ENCODE measurements at regions not wholly inside any gene's neighbourhood (a gene's known extent, or its start where the extent isn't known, plus 50 kb on each side); places are given as distances from the start of the nearest gene placed in this dataset.
"Not testable (repeated sequence)": the region's sequence is repeated elsewhere in the genome, so short reads cannot be mapped to it uniquely, and the experiment has no call there.

DNA sequence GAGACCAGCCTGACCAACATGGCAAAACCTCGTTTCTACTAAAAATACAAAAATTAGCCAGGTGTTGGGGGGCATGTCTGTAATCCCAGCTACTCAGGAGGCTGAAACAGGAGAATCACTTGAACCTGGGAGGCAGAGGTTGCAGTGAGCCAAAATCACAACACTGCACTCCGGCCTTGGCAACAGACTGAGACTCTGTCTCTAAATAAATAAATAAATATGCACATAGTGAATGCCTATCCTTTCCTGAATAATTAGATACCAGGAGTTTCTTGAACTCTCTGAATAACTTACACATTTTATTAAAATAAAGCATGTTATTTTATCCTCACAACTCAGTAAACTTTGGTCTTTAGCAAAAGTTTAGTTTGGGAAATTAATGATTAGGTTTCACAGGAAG, 1523.1 kb upstream of the ADGRL3 start:
- H3K4me1 Mint-ChIP-seq (ENCODE audit: low read depth); intact Hi-C loops (cut with micrococcal nuclease); H3K27ac Mint-ChIP-seq; DNase-seq (ENCODE audit: low spot score); H3K4me3 Mint-ChIP-seq (ENCODE audit: low read depth); H3K36me3 Mint-ChIP-seq (ENCODE audit: low read depth); H3K27me3 Mint-ChIP-seq (ENCODE audit: low read depth): not testable (repeated sequence)
- peaks cover 24% of the 10 kb centered on the region for H3K9me3 Mint-ChIP-seq

DNA sequence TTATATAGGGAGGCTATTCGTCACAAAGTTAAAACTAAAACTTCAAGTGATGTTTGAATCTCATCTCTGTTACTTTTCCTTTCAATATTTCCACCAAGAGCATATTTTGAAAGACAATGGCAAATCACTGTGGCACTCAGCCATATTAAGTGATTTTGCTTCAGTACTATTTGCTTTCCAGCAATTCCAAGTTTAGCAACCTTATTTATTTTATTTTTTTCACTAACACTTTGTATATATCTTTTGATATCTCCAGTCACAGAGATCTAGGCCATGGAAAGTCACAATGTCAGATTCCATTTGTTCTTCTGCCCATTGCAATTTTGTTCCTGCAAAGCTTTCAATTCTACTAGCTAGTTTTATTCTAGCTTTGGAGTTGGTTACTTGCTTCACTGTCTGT, 1514.5 kb upstream of the ADGRL3 start:
- Mint-ChIP-seq H3K4me1 (ENCODE audit: low read depth) (no peaks in the 10 kb centered on the region), H3K4me3 (ENCODE audit: low read depth) (no peak overlapping the region), H3K9me3 (peaks cover 9% of the 10 kb centered on the region), H3K27ac (no peak overlapping the region), H3K36me3 (ENCODE audit: low read depth) (no peaks in the 10 kb centered on the region), H3K27me3 (ENCODE audit: low read depth) (no peaks in the 10 kb centered on the region)
- DNase-seq (ENCODE audit: low spot score): no peak
- intact Hi-C loops (cut with micrococcal nuclease): no loop called here

DNA sequence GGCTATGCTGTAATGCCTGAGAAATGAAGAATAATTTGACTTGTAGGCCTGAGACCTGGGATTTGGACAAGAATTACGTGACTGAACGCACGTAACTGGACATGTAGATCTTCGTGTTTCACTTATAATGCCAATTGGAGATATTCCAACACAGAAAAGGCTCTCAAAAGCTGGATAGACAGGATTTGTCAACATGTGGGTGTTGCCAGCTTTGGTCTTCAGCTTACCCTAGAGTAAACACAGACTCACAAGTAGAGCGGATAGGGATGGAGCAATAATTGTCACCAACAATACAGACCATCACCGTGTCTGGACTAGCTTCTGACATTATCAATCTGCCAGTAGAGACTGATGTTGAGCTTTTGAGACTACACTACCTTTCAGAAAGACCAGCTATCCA, 1511.0 kb upstream of the ADGRL3 start:
- intact Hi-C loops (cut with micrococcal nuclease): no loop called here
- Mint-ChIP-seq H3K36me3 (ENCODE audit: low read depth) (no peaks in the 10 kb centered on the region), H3K4me1 (ENCODE audit: low read depth) (no peaks in the 10 kb centered on the region), H3K9me3 (peaks cover 9% of the 10 kb centered on the region), H3K27ac (no peak overlapping the region), H3K27me3 (ENCODE audit: low read depth) (no peaks in the 10 kb centered on the region), H3K4me3 (ENCODE audit: low read depth) (no peak overlapping the region)
- no peak for DNase-seq (ENCODE audit: low spot score)

DNA sequence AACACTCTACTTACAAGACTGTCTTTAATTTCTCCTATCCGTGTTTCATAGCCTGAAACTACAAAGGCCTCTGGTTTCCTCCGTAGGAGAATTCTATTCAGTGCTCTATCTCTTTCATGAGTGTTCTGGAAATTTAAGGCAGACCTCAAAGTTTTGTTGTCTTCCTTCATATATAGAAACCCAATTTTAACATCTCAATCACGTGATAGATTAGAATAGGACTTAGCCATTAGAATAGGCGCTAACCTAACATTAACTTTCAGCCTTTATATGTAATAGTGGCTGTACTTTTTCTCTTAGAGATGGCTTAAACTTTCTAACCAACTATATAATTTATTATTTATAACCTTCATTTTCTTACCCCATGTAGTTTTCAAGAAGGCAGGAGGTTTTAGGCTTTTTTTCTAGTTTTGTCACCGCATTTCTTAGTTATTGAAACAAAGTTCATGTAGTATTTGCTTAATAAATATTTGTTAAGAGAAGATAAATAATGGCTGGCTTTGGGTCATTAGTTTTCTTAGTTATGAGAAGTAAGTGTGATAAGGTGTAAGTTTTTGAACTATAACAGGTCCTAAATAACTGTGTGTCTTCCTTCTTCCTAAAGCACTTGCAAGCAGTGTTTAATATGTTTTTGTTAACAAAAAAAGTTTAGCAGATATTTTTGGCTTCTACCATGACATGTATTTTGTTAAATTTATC, 1504.6 kb upstream of the ADGRL3 start:
- intact Hi-C loops (cut with micrococcal nuclease): no loop called here
- Mint-ChIP-seq H3K9me3 (no peaks in the 10 kb centered on the region), H3K27ac (no peak overlapping the region), H3K36me3 (ENCODE audit: low read depth) (no peaks in the 10 kb centered on the region), H3K4me3 (ENCODE audit: low read depth) (no peak overlapping the region), H3K27me3 (ENCODE audit: low read depth) (no peaks in the 10 kb centered on the region), H3K4me1 (ENCODE audit: low read depth) (no peaks in the 10 kb centered on the region)
- DNase-seq (ENCODE audit: low spot score): no peak

DNA sequence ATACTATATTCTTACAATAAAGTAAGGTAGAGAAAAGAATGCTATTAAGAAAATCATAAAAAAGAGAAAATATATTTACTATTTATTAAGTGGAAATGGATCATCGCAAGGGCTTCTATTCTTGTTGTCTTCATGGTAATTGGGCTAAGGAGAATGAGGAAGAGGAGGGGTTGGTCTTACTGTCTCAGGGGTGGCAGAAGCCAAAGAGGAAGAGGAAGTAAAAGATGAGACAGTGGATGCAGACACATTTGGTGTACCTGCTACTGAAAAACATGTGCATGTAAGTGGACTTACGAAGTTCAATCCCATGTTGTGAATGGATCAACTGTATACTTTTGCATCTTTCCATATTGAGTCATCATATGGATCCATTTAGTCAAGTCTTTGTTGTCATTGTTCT, 1502.1 kb upstream of the ADGRL3 start:
- Mint-ChIP-seq H3K36me3 (ENCODE audit: low read depth) (no peaks in the 10 kb centered on the region), H3K27ac (no peak overlapping the region)
- intact Hi-C loops (cut with micrococcal nuclease): no loop called here

DNA sequence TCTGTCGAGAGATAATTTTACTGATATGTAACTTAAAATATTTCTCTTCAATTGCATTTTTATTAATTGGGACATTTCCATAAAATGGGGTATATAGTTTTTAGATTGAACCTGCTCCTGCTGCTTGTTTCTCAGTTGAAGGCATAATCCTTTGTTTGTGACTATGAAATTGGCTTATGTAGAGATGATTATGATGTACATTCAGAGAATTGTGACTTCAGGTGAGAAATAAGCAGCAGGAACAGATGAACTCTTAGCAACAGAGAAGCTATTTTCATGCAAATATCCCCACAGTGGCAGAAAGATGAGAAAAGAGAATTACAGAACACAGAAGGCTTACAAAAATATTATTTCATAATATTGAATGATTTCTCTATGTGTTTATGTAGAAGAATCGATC, 1499.5 kb upstream of the ADGRL3 start:
- Mint-ChIP-seq H3K4me1 (ENCODE audit: low read depth) (no peaks in the 10 kb centered on the region), H3K4me3 (ENCODE audit: low read depth) (no peak overlapping the region), H3K36me3 (ENCODE audit: low read depth) (no peaks in the 10 kb centered on the region), H3K9me3 (peaks cover 4% of the 10 kb centered on the region), H3K27ac (no peak overlapping the region), H3K27me3 (ENCODE audit: low read depth) (no peaks in the 10 kb centered on the region)
- intact Hi-C loops (cut with micrococcal nuclease): no loop called here
- no peak for DNase-seq (ENCODE audit: low spot score)

More for the DNA sequence above, 1502.1 kb upstream of the ADGRL3 start:
- Mint-ChIP-seq H3K4me3 (ENCODE audit: low read depth) (no peak overlapping the region), H3K27me3 (ENCODE audit: low read depth) (no peaks in the 10 kb centered on the region), H3K4me1 (ENCODE audit: low read depth) (no peaks in the 10 kb centered on the region), H3K9me3 (no peaks in the 10 kb centered on the region)
- no peak for DNase-seq (ENCODE audit: low spot score)

DNA sequence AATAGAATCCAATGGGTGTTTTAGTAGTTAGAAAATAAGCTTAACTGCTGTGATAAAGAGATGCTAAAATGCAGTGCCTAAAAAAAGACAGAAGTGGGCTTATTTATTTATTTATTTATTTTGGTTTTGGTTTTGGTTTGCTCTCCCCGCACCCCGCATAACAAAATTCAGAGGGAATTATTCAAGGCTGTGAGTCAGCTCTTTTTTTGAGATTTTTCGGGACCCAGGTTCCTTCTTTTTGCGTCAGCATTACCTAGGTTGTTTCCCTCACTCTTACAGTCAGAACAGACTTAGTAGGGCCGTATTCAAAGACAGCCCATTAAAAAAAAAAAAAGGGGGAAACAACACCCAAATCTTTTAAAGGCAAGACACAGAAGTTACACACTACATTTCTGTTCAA, 1495.5 kb upstream of the ADGRL3 start:
- no peaks in the 10 kb centered on the region for H3K4me1 Mint-ChIP-seq (ENCODE audit: low read depth)
- DNase-seq (ENCODE audit: low spot score): no peak
- no peak overlapping the region for H3K4me3 Mint-ChIP-seq (ENCODE audit: low read depth)
- no peaks in the 10 kb centered on the region for H3K27me3 Mint-ChIP-seq (ENCODE audit: low read depth)
- intact Hi-C loops (cut with micrococcal nuclease): no loop called here
- H3K27ac Mint-ChIP-seq: no peak overlapping the region
- peaks cover 6% of the 10 kb centered on the region for H3K9me3 Mint-ChIP-seq
- H3K36me3 Mint-ChIP-seq (ENCODE audit: low read depth): no peaks in the 10 kb centered on the region

DNA sequence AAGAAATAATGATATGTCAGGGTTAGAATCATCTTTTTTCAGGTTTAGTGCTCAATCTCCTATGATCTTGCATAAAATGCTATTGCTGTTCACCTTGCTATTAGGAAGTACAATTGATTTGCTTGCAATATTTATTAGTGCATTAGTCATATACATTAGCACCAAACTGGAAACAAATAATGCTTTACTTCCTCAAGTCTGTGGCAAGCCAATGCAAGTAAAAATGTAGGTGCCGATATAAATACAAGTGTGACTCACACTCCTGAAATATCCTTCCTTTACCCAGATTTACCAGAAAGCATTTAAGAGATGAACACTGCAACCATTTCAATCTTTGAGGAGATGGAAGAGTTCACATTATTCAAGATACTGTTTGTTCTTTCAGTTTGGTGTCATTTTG, 1487.7 kb upstream of the ADGRL3 start:
- H3K27ac Mint-ChIP-seq: no peak overlapping the region
- no peak overlapping the region for H3K4me3 Mint-ChIP-seq (ENCODE audit: low read depth)
- peaks cover 14% of the 10 kb centered on the region for H3K9me3 Mint-ChIP-seq

DNA sequence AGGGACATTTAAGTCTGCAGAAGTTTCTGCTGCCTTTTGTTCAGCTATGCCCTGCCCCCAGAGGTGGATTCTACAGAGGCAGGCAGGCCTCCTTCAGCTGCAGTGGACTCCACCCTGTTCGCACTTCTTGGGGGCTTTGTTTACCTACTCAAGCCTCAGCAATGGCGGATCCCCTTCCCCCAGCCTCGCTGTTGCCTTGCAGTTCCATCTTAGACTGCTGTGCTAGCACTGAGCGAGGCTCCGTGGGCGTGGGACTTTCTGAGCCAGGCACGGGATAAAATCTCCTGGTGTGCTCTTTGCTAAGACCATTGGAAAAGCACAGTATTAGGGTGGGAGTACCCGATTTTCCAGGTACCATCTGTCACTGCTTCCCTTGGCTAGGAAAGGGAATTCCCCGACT, 1475.8 kb upstream of the ADGRL3 start:
- DNase-seq (ENCODE audit: low spot score); H3K4me1 Mint-ChIP-seq (ENCODE audit: low read depth); H3K36me3 Mint-ChIP-seq (ENCODE audit: low read depth); H3K4me3 Mint-ChIP-seq (ENCODE audit: low read depth); intact Hi-C loops (cut with micrococcal nuclease); H3K27me3 Mint-ChIP-seq (ENCODE audit: low read depth); H3K27ac Mint-ChIP-seq: not testable (repeated sequence)
- peaks cover 33% of the 10 kb centered on the region for H3K9me3 Mint-ChIP-seq

More for the DNA sequence above, 1487.7 kb upstream of the ADGRL3 start:
- Mint-ChIP-seq H3K4me1 (ENCODE audit: low read depth) (no peaks in the 10 kb centered on the region), H3K36me3 (ENCODE audit: low read depth) (no peaks in the 10 kb centered on the region), H3K27me3 (ENCODE audit: low read depth) (no peaks in the 10 kb centered on the region)
- intact Hi-C loops (cut with micrococcal nuclease): no loop called here
- DNase-seq (ENCODE audit: low spot score): no peak

DNA sequence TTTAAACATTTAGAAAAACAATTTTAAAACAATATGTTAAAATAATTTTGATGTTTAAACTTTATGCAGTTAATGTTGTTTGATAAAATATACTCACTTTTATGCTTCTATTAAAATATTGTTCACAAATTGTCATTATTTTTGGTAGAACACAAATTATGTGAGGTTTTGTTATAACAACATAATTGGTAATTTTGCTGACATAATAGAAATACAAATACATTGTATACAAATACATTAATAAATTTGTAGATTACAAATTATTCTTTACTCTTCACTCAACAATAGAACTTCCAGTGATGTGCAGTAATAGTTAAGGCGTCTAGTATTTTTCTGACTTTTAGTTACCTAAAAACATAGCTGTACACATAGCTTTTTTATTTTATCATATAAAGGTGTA, 1472.4 kb upstream of the ADGRL3 start:
- no peaks in the 10 kb centered on the region for H3K4me1 Mint-ChIP-seq (ENCODE audit: low read depth)
- no peaks in the 10 kb centered on the region for H3K36me3 Mint-ChIP-seq (ENCODE audit: low read depth)
- no peaks in the 10 kb centered on the region for H3K27me3 Mint-ChIP-seq (ENCODE audit: low read depth)
- H3K4me3 Mint-ChIP-seq (ENCODE audit: low read depth): no peak overlapping the region
- no peak overlapping the region for H3K27ac Mint-ChIP-seq
- intact Hi-C loops (cut with micrococcal nuclease): no loop called here
- DNase-seq (ENCODE audit: low spot score): no peak
- peaks cover 25% of the 10 kb centered on the region for H3K9me3 Mint-ChIP-seq

DNA sequence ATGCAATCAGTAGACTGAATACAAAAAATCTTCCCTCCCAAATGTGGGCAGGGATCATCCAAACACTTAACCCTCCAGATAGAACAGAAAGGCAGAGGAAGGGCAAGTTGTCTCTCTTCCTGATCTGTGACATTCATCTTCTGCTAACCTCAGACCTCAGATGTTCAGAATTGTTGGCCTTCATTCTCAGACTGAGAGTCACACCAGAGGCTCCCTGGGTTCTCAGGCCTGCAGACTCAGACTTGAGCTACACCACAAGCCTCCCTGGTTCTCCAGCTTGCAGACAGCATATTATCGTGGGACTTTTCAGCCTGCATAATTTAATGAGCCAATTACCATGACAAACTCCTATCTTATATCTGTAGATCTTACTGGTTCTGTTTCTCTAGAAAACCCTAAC, 1471.6 kb upstream of the ADGRL3 start:
- Mint-ChIP-seq H3K27ac (no peak overlapping the region), H3K36me3 (ENCODE audit: low read depth) (no peaks in the 10 kb centered on the region), H3K4me1 (ENCODE audit: low read depth) (no peaks in the 10 kb centered on the region), H3K9me3 (peaks cover 22% of the 10 kb centered on the region), H3K27me3 (ENCODE audit: low read depth) (no peaks in the 10 kb centered on the region), H3K4me3 (ENCODE audit: low read depth) (no peak overlapping the region)
- DNase-seq (ENCODE audit: low spot score): no peak
- intact Hi-C loops (cut with micrococcal nuclease): no loop called here

DNA sequence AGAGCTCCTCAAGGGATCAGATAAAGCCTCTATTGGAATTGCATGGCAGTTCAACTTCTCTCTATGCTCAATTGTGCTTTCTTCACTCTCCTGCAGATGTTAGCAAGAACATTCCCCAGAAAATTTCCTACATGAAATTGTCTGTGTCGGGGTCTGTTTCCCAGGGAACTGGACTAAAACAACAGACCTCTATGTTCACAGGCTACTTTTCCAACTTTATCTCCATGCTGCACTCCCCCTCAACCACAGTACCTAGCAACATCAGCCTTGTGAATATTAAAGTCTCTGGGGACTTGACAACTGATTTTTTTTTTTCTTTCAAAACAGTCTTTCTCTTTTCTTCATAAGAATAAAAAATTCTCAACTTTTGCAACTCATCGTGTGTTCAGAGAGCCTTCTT, 1470.8 kb upstream of the ADGRL3 start:
- DNase-seq (ENCODE audit: low spot score): no peak
- Mint-ChIP-seq H3K4me3 (ENCODE audit: low read depth) (no peak overlapping the region), H3K9me3 (peaks cover 21% of the 10 kb centered on the region), H3K27ac (no peak overlapping the region), H3K27me3 (ENCODE audit: low read depth) (no peaks in the 10 kb centered on the region), H3K4me1 (ENCODE audit: low read depth) (no peaks in the 10 kb centered on the region), H3K36me3 (ENCODE audit: low read depth) (no peaks in the 10 kb centered on the region)
- intact Hi-C loops (cut with micrococcal nuclease): no loop called here

DNA sequence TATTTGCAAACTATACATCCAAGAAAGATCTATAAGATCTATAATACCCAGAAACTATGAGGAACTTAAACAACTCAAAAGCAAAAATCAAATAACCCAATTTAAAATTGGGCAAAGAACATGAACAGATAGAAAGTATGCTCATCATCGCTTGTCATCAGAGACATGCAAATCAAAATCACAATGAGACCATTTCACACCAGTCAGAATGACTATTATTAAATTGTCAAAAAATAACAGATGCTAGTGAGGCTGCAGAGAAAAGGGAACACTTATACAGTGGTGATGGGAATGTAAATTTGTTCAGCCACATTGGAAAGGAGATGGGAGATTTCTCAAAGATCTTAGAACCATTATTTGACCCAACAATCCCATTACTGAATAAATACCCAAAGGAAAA, 1451.7 kb upstream of the ADGRL3 start:
- intact Hi-C loops (cut with micrococcal nuclease): no loop called here
- no peaks in the 10 kb centered on the region for H3K27me3 Mint-ChIP-seq (ENCODE audit: low read depth)
- no peak overlapping the region for H3K27ac Mint-ChIP-seq
- no peaks in the 10 kb centered on the region for H3K4me1 Mint-ChIP-seq (ENCODE audit: low read depth)
- DNase-seq (ENCODE audit: low spot score): no peak
- H3K9me3 Mint-ChIP-seq: peaks cover 26% of the 10 kb centered on the region
- no peaks in the 10 kb centered on the region for H3K36me3 Mint-ChIP-seq (ENCODE audit: low read depth)
- H3K4me3 Mint-ChIP-seq (ENCODE audit: low read depth): no peak overlapping the region

All from activated T-helper 2 cell treated with anti-CD3 and anti-CD28 coated beads, Interferon-gamma antibody, Interleukin-2, Interleukin-4, amounts not matched to agents 10 μg/mL and 5 μg/mL and 100 μg/mL, durations not matched to agents 14 hours and 24 hours and 36 hours (primary cell).